ENCODE measurements at regions not wholly inside any gene's neighbourhood (a gene's known extent, or its start where the extent isn't known, plus 50 kb on each side); places are given as distances from the start of the nearest gene placed in this dataset.

DNA sequence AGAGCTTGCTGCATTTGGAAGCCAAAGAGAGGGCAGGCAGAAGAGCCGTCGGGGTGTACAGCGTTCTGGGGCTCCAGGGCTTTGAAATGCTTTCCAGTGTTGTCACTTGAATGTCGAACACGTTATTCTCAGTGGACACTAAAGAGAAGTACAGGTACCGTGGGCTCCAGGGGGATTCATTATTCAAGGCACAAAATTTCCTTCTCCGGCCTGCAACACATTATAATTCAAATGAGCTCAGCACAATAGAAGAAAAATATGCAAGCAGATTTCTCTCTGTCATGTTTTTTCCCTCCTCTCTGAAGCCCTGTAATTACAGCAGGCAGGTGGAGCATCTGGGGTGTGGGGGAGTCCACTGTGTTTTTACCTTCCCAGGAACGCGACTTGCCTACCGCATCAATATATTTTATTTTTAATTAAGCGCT is 293.1 kb downstream of the ZSWIM6 start:
- TF ChIP-seq ZC3H10 (CRISPR knock-in tag; IDR thresholded peaks at IDR 0.05) (no peak), ZFP30 (CRISPR knock-in tag; IDR thresholded peaks at IDR 0.05) (no peak), ZNF8 (CRISPR knock-in tag; IDR thresholded peaks at IDR 0.05) (no peak), ISL1 (CRISPR knock-in tag; IDR thresholded peaks at IDR 0.05) (no peak), TCF4 (CRISPR knock-in tag; IDR thresholded peaks at IDR 0.05; ENCODE audit: borderline replicate concordance) (no peak), PPARA (CRISPR knock-in tag; IDR thresholded peaks at IDR 0.05; ENCODE audit: borderline replicate concordance) (no peak), RARB (CRISPR knock-in tag; IDR thresholded peaks at IDR 0.05) (no peak), ARNTL (CRISPR knock-in tag; IDR thresholded peaks at IDR 0.05; ENCODE audit: borderline replicate concordance, low read depth) (no peak)
- TF ChIP-seq, protein P1, sequence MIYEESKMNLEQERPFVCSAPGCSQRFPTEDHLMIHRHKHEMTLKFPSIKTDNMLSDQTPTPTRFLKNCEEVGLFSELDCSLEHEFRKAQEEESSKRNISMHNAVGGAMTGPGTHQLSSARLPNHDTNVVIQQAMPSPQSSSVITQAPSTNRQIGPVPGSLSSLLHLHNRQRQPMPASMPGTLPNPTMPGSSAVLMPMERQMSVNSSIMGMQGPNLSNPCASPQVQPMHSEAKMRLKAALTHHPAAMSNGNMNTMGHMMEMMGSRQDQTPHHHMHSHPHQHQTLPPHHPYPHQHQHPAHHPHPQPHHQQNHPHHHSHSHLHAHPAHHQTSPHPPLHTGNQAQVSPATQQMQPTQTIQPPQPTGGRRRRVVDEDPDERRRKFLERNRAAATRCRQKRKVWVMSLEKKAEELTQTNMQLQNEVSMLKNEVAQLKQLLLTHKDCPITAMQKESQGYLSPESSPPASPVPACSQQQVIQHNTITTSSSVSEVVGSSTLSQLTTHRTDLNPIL (CRISPR knock-in tag; IDR thresholded peaks at IDR 0.05; ENCODE audit: low read depth) = no peak
- TF ChIP-seq, protein P2, sequence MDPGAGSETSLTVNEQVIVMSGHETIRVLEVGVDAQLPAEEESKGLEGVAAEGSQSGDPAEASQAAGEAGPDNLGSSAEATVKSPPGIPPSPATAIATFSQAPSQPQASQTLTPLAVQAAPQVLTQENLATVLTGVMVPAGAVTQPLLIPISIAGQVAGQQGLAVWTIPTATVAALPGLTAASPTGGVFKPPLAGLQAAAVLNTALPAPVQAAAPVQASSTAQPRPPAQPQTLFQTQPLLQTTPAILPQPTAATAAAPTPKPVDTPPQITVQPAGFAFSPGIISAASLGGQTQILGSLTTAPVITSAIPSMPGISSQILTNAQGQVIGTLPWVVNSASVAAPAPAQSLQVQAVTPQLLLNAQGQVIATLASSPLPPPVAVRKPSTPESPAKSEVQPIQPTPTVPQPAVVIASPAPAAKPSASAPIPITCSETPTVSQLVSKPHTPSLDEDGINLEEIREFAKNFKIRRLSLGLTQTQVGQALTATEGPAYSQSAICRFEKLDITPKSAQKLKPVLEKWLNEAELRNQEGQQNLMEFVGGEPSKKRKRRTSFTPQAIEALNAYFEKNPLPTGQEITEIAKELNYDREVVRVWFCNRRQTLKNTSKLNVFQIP (CRISPR knock-in tag; IDR thresholded peaks at IDR 0.05; ENCODE audit: borderline replicate concordance, low read depth) = no peak
- TF ChIP-seq, protein P3, sequence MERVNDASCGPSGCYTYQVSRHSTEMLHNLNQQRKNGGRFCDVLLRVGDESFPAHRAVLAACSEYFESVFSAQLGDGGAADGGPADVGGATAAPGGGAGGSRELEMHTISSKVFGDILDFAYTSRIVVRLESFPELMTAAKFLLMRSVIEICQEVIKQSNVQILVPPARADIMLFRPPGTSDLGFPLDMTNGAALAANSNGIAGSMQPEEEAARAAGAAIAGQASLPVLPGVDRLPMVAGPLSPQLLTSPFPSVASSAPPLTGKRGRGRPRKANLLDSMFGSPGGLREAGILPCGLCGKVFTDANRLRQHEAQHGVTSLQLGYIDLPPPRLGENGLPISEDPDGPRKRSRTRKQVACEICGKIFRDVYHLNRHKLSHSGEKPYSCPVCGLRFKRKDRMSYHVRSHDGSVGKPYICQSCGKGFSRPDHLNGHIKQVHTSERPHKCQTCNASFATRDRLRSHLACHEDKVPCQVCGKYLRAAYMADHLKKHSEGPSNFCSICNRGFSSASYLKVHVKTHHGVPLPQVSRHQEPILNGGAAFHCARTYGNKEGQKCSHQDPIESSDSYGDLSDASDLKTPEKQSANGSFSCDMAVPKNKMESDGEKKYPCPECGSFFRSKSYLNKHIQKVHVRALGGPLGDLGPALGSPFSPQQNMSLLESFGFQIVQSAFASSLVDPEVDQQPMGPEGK (CRISPR knock-in tag; IDR thresholded peaks at IDR 0.05; ENCODE audit: borderline replicate concordance) = no peak
